GM12878 (cell line): ENCODE measurements at regions not wholly inside any gene's neighbourhood (a gene's known extent, or its start where the extent isn't known, plus 50 kb on each side); places are given as distances from the start of the nearest gene placed in this dataset.

Experiments
- ATAC-seq: fragments of 200-7000 bp; cut with Tn5 transposase; 3 replicates; pipeline ENCODE4 v1.9.1; 2020; ENCODE audit warnings: mild to moderate bottlenecking, moderate library complexity
- BruUV-seq: library from RNA; stranded (reverse); fragments of 400-500 nt; replicated peaks from 2 replicates; lab custom pipeline; 2021; lab: Mats Ljungman, UMichigan
- CTCF ChIA-PET: fragments of 300-600 bp; sonication (Branson Sonifier 250); formaldehyde crosslinking; extraction: SDS; loops from one replicate; lab custom pipeline; 2021; ENCODE audit warnings: inconsistent platforms; lab: Yijun Ruan, JAX
- POLR2A ChIA-PET: fragments of 350-600 bp; formaldehyde crosslinking; extraction: SDS; loops from one replicate; lab custom pipeline; 2021; ENCODE audit warnings: inconsistent platforms; lab: Charles Lee
- RAD21 ChIA-PET: fragments of 300-600 bp; sonication (Branson Sonifier 250); formaldehyde crosslinking; loops from one replicate; lab custom pipeline; 2023; ENCODE audit warnings: antibody characterized with exemption; ENCODE audit not compliant: unreplicated experiment; lab: Charles Lee
- SMC1A ChIA-PET: fragments of 300-600 bp; sonication (Branson Sonifier 250); formaldehyde crosslinking; loops from one replicate; lab custom pipeline; 2023; ENCODE audit not compliant: unreplicated experiment, uncharacterized antibody; lab: Charles Lee
- DNase-seq: peaks from one replicate; pipeline ENCODE4 v3.0.0-alpha.2; 2011; ENCODE audit warnings: low read depth, low spot score
- FAIRE-seq: peaks from 3 replicates; lab custom pipeline; 2011; peaks lifted over from hg19 to GRCh38; lab: Jason Lieb, UNC
- H2AFZ ChIP-seq: 2 replicates; pipeline ENCODE4 v1.6.0; 2011; ENCODE audit warnings: low read depth, low read length, control low read depth; ENCODE audit not compliant: control insufficient read depth
- H3K27ac ChIP-seq: 2 replicates; pipeline ENCODE4 v1.5.1; 2011; ENCODE audit warnings: control low read depth; ENCODE audit not compliant: control insufficient read depth, insufficient read depth
- H3K27me3 ChIP-seq, 2 experiments: replicated peaks in 1 of 2; 2 replicates each; pipeline versions ENCODE4 v1.6.0 to v1.6.1; 2011; ENCODE audit warnings: low read length in 1 of 2; ENCODE audit not compliant: control insufficient read depth in 2 of 2, insufficient read depth in 2 of 2
- H3K36me3 ChIP-seq, 2 experiments: 2 replicates each; pipeline ENCODE4 v1.5.1; 2011; ENCODE audit warnings: low read length in 1 of 2; ENCODE audit not compliant: control insufficient read depth in 2 of 2, insufficient read depth in 2 of 2
- H3K4me1 ChIP-seq: 2 replicates; pipeline ENCODE4 v1.6.1; 2011; ENCODE audit warnings: mild to moderate bottlenecking, low read length, moderate library complexity, mixed read lengths; ENCODE audit not compliant: control insufficient read depth, insufficient read depth
- H3K4me2 ChIP-seq: 2 replicates; pipeline ENCODE4 v1.6.0; 2011; ENCODE audit warnings: control low read depth; ENCODE audit not compliant: control insufficient read depth, insufficient read depth
- H3K4me3 ChIP-seq: fragments of 200-600 bp; sonication (generic); 2 replicates; pipeline ENCODE4 v1.5.1; 2016
- H3K79me2 ChIP-seq: 2 replicates; pipeline ENCODE4 v1.6.0; 2011; ENCODE audit warnings: low read length; ENCODE audit not compliant: control insufficient read depth, insufficient read depth
- H3K9ac ChIP-seq: 2 replicates; pipeline ENCODE4 v1.8.0; 2011; ENCODE audit warnings: low read length, control low read depth, mixed read lengths; ENCODE audit not compliant: control insufficient read depth, insufficient read depth
- H3K9me3 ChIP-seq: replicated peaks from 3 replicates; pipeline ENCODE4 v1.5.1; 2011; ENCODE audit warnings: mild to moderate bottlenecking, low read length; ENCODE audit not compliant: control insufficient read depth, insufficient read depth
- H4K20me1 ChIP-seq: 2 replicates; pipeline ENCODE4 v1.6.0; 2011; ENCODE audit not compliant: control insufficient read depth, insufficient read depth
- CBX3 ChIP-seq: fragments of 200-600 bp; sonication (generic); IDR thresholded peaks from 2 replicates; pipeline ENCODE4 v1.6.1; 2016; ENCODE audit warnings: low read depth, borderline replicate concordance
- CEBPB ChIP-seq, 2 experiments: fragments of 150-350 bp in 1 of 2; IDR thresholded peaks; 2 replicates each; pipeline ENCODE4 v1.6.1; 2012 to 2014; ENCODE audit warnings: low read depth in 2 of 2, low read length in 2 of 2, borderline replicate concordance in 1 of 2, inconsistent platforms in 1 of 2
- ZNF207 ChIP-seq: fragments of 450-650 bp; IDR thresholded peaks from 2 replicates; pipeline ENCODE4 v1.6.1; 2014; ENCODE audit warnings: antibody characterized with exemption, mild to moderate bottlenecking, borderline replicate concordance
- WGBS: methylation state at CpG from one replicate; pipeline ENCODE4 v1.1.6; 2016; ENCODE audit warnings: low lambda C conversion rate; ENCODE audit not compliant: insufficient replicate concordance, insufficient coverage; ENCODE audit errors: missing lambda C conversion rate; 5-methylcytosine and 5-hydroxymethylcytosine counted together
- in situ Hi-C: fragments of 300-500 bp; cut with MboI; formaldehyde crosslinking; loops from 9 replicates; pipeline ENCODE4 v1.14.3; 2018; ENCODE audit warnings: mixed read lengths
- intact Hi-C: fragments of 100-400 bp; cut with micrococcal nuclease; formaldehyde crosslinking; loops from one replicate; pipeline ENCODE4 v1.14.2; 2022; ENCODE audit not compliant: unreplicated experiment
- TF ChIP-seq, protein P1 (sequence below): IDR thresholded peaks from 2 replicates; pipeline ENCODE4 v1.6.1; 2011; ENCODE audit warnings: mild to moderate bottlenecking, low read depth, low read length, moderate library complexity; ENCODE audit not compliant: insufficient replicate concordance
- TF ChIP-seq, protein P2 (sequence below): fragments of 450-650 bp; IDR thresholded peaks from 2 replicates; pipeline ENCODE4 v1.6.1; 2017; ENCODE audit warnings: antibody characterized with exemption, mild to moderate bottlenecking, moderate library complexity

DNA sequence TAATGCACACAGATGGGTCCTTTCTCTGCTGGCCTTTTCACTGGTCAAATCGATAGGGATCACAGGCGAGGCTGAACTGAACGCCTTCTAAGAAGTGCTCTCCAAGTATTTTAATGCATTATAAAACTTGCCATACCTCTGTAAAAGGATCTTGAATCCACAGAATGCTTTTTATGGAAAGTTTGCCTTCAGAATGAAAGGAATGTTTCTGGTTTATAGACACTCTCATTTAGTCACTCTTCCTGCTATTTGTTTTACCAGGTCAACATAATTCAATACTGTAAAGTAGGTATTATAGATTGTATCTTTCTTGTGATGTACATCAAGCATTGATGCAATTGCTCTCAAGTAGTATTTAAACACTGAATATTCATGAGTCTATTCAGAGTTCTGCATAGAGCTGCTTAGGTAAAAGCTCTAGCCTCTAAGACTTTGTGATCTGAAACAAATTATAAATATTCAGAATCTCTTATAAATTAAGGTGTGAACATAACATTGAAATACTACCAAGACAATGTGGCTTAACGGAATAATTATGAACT, 308.4 kb downstream of the ISL1 start:
- no peak for ATAC-seq
- no peak for DNase-seq
- Histone ChIP-seq H4K20me1 (no peaks in the 10 kb centered on the region), H3K79me2 (no peaks in the 10 kb centered on the region), H2AFZ (no peak overlapping the region), H3K4me1 (no peaks in the 10 kb centered on the region), H3K36me3 (no peaks in the 10 kb centered on the region), H3K27me3 (no peaks in the 10 kb centered on the region), H3K9me3 (no peaks in the 10 kb centered on the region), H3K9ac (no peak overlapping the region), H3K27ac (no peak overlapping the region), H3K4me3 (no peak overlapping the region), H3K4me2 (no peak overlapping the region)
- TF ChIP-seq, protein P1, sequence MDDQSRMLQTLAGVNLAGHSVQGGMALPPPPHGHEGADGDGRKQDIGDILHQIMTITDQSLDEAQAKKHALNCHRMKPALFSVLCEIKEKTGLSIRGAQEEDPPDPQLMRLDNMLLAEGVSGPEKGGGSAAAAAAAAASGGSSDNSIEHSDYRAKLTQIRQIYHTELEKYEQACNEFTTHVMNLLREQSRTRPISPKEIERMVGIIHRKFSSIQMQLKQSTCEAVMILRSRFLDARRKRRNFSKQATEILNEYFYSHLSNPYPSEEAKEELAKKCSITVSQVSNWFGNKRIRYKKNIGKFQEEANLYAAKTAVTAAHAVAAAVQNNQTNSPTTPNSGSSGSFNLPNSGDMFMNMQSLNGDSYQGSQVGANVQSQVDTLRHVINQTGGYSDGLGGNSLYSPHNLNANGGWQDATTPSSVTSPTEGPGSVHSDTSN = no peak
- TF ChIP-seq, protein P2, sequence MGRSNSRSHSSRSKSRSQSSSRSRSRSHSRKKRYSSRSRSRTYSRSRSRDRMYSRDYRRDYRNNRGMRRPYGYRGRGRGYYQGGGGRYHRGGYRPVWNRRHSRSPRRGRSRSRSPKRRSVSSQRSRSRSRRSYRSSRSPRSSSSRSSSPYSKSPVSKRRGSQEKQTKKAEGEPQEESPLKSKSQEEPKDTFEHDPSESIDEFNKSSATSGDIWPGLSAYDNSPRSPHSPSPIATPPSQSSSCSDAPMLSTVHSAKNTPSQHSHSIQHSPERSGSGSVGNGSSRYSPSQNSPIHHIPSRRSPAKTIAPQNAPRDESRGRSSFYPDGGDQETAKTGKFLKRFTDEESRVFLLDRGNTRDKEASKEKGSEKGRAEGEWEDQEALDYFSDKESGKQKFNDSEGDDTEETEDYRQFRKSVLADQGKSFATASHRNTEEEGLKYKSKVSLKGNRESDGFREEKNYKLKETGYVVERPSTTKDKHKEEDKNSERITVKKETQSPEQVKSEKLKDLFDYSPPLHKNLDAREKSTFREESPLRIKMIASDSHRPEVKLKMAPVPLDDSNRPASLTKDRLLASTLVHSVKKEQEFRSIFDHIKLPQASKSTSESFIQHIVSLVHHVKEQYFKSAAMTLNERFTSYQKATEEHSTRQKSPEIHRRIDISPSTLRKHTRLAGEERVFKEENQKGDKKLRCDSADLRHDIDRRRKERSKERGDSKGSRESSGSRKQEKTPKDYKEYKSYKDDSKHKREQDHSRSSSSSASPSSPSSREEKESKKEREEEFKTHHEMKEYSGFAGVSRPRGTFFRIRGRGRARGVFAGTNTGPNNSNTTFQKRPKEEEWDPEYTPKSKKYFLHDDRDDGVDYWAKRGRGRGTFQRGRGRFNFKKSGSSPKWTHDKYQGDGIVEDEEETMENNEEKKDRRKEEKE = no peak
- TF ChIP-seq CEBPB (IDR thresholded peaks at IDR 0.05; ENCODE audit: borderline replicate concordance in 1 of 2, low read depth in 2 of 2, low read length in 2 of 2) (no peak), ZNF207 (no peak), CBX3 (no peak)
- in situ Hi-C loops (no loop called here), intact Hi-C loops (no loop called here)
- RAD21 ChIA-PET = no interaction called here
- no peak for FAIRE-seq
- CTCF ChIA-PET = no interaction called here
- SMC1A ChIA-PET = no interaction called here
- WGBS = 8% methylated on average over 4 of the region's 4 CpGs
- BruUV-seq = no TSS peak
- POLR2A ChIA-PET = no interaction called here
